ENCODE measurements at regions not wholly inside any gene's neighbourhood (a gene's known extent, or its start where the extent isn't known, plus 50 kb on each side); places are given as distances from the start of the nearest gene placed in this dataset.

DNA sequence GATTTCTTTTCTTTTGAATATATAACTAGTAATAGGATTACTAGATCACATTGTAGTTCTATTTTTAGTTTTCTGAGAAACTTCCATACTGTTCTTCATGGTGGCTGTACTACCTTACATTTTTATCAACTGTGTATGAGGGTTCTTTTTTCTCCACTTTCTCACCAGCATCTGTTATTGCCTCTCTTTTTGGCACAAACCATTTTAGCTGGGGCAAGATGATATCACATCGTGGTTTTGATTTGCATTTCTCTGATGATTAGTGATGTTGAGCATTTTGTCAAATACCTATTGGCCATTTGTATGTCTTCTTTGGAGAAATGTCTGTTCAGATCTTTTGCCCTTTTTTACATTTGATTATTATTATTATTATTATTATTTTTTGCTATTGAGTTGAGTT lies 86.1 kb upstream of the TCF21 start:
- no peak overlapping the region for H3K27ac ChIP-seq
- WGBS, 4 donors, result 76 to 86% (median 77%) methylated on average over 1 of the region's 1 CpG
- H3K36me3 ChIP-seq, result no peaks in the 10 kb centered on the region
- TF ChIP-seq, protein P1, sequence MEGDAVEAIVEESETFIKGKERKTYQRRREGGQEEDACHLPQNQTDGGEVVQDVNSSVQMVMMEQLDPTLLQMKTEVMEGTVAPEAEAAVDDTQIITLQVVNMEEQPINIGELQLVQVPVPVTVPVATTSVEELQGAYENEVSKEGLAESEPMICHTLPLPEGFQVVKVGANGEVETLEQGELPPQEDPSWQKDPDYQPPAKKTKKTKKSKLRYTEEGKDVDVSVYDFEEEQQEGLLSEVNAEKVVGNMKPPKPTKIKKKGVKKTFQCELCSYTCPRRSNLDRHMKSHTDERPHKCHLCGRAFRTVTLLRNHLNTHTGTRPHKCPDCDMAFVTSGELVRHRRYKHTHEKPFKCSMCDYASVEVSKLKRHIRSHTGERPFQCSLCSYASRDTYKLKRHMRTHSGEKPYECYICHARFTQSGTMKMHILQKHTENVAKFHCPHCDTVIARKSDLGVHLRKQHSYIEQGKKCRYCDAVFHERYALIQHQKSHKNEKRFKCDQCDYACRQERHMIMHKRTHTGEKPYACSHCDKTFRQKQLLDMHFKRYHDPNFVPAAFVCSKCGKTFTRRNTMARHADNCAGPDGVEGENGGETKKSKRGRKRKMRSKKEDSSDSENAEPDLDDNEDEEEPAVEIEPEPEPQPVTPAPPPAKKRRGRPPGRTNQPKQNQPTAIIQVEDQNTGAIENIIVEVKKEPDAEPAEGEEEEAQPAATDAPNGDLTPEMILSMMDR (IDR thresholded peaks at IDR 0.05), result no peak
- no peak for TF ChIP-seq POLR2A (IDR thresholded peaks at IDR 0.05)
- no peak overlapping the region for H3K4me3 ChIP-seq
- H3K9me3 ChIP-seq, result peaks cover 0 to 17% (median 6%) of the 10 kb centered on the region in 12 donors
- DNase-seq (no peak), ATAC-seq (no peak)
- H3K27me3 ChIP-seq, result no peaks in the 10 kb centered on the region
- intact Hi-C loops (cut with DNase I), result no loop called here
- H3K4me1 ChIP-seq, result peaks cover 0 to 5% (median 0%) of the 10 kb centered on the region in 12 donors

DNA sequence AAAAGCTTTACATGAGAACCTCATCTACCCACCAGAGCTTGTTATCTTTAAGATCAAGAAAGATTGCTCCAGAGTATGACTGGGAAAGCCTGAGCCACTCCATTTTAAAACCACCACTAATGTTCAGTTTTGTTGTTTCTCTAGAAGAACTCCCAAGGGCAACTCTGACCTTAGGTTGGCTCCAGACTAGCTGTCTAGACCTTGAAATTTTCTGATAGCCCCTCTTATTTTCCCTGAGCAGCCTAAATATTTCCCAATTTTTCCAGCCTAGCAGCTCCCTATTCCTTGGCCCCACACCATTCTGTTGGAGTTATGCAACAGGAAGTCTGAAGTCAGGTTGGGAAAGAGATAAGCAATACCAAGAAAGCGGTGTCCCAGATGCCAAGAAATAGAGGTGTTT lies 84.6 kb upstream of the TCF21 start:
- intact Hi-C loops (cut with DNase I), result no loop called here
- Histone ChIP-seq H3K4me1 (peaks cover 0 to 5% (median 0%) of the 10 kb centered on the region in 12 donors), H3K9me3 (peaks cover 0 to 6% (median 0%) of the 10 kb centered on the region in 12 donors), H3K27ac (peak overlapping the region in 4 of 12 donors; percentile 6 to 53 (median 28)), H3K4me3 (no peak overlapping the region), H3K36me3 (no peaks in the 10 kb centered on the region), H3K27me3 (no peaks in the 10 kb centered on the region)
- TF ChIP-seq POLR2A (IDR thresholded peaks at IDR 0.05), result no peak
- TF ChIP-seq, protein P1 (IDR thresholded peaks at IDR 0.05), result no peak
- WGBS, 4 donors, result 43 to 67% (median 52%) methylated on average over 1 of the region's 1 CpG
- peak in 1 of 5 donors; percentile 16 for DNase-seq
- ATAC-seq, result peak; percentile 64 to 91 (median 81)

DNA sequence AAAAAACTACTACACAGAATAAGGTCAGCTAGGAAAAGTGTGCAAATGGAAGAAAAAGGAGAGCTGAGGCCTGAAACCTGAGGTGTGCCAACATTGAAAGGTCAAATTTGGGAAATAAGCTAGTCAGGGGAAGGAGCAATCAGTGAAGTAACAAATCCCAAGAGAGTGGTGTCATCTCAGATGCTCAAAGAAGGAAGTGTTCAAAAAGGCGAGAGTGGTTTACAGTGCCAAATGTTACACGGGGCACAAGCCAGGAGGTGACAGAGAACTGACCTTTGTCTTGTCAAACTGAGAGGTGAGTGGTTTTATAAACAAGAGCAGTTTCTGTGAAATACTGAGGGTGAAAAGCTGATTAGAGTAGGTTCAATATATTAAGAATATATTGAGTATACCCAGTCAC lies 83.0 kb upstream of the TCF21 start:
- H3K36me3 ChIP-seq, result no peaks in the 10 kb centered on the region
- peaks cover 0 to 5% (median 0%) of the 10 kb centered on the region in 12 donors for H3K4me1 ChIP-seq
- no peak overlapping the region for H3K4me3 ChIP-seq
- 45 to 57% (median 56%) methylated on average over 2 of the region's 2 CpGs for WGBS, 4 donors
- TF ChIP-seq, protein P1 (IDR thresholded peaks at IDR 0.05), result no peak
- no peak for TF ChIP-seq POLR2A (IDR thresholded peaks at IDR 0.05)
- no peak for DNase-seq
- no peaks in the 10 kb centered on the region for H3K27me3 ChIP-seq
- ATAC-seq, result peak in 2 of 4 donors; percentile 10 to 61
- H3K9me3 ChIP-seq, result peaks cover 0 to 6% (median 0%) of the 10 kb centered on the region in 12 donors
- intact Hi-C loops (cut with DNase I), result no loop called here
- peak overlapping the region in 1 of 12 donors; percentile 29 for H3K27ac ChIP-seq

DNA sequence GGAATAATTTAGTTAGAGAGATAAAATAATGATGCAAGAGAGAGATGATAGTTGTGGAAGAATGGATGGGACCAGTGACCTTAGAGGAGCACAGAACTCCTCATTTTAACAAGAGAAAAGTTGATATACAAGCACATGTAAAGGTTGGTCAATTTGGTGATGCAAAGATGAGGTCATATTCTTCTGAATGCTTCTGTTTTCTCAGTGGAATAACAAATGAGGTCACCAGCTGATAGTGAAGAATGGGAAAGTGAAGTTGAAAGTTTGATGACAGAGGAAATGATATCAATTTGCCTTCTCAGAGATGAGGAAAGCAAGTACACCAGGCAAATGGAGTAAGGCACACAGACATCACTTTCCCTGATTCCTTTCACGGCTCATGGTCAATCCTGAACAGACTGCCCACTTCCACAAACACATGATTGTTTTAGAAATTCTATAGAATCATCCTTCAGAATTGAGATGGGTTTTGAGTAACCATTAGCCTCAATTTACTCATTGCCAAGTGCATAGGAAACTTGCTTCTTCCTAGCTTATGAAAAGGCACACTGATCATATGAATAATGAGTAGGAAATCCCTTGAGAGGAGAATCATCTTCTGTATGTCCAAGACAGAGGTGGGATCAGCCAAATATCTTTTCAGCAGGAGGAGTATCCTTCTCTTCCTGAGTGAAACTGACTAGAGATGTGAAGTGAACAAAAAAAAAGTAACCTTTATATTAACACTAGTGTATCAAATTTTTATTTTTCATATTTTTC lies 82.4 kb upstream of the TCF21 start:
- no peaks in the 10 kb centered on the region for H3K27me3 ChIP-seq
- peak in 2 of 4 donors; percentile 48 to 54 for ATAC-seq
- intact Hi-C loops (cut with DNase I), result no loop called here
- peak overlapping the region in 1 of 12 donors; percentile 29 for H3K27ac ChIP-seq
- H3K4me1 ChIP-seq, result peaks cover 0 to 5% (median 0%) of the 10 kb centered on the region in 12 donors
- whole genome bisulfite sequencing, 4 donors, result 62 to 76% (median 63%) methylated on average over 1 of the region's 1 CpG
- no peaks in the 10 kb centered on the region for H3K36me3 ChIP-seq
- H3K9me3 ChIP-seq, result peaks cover 0 to 6% (median 0%) of the 10 kb centered on the region in 12 donors
- no peak overlapping the region for H3K4me3 ChIP-seq
- DNase-seq, result no peak
- TF ChIP-seq POLR2A (IDR thresholded peaks at IDR 0.05), result no peak
- TF ChIP-seq, protein P1 (IDR thresholded peaks at IDR 0.05), result no peak

Measured in heart left ventricle (tissue), 16 donors.